GM19372 (cell line): ENCODE measurements at regions not wholly inside any gene's neighbourhood (a gene's known extent, or its start where the extent isn't known, plus 50 kb on each side); places are given as distances from the start of the nearest gene placed in this dataset.

ENCODE experiments used
- ATAC-seq: cut with Tn5 transposase; IDR thresholded peaks from one replicate; pipeline ENCODE4 v1.9.1; 2021; ENCODE audit warnings: mild to moderate bottlenecking, low read depth, moderate library complexity; ENCODE audit not compliant: unreplicated experiment

DNA sequence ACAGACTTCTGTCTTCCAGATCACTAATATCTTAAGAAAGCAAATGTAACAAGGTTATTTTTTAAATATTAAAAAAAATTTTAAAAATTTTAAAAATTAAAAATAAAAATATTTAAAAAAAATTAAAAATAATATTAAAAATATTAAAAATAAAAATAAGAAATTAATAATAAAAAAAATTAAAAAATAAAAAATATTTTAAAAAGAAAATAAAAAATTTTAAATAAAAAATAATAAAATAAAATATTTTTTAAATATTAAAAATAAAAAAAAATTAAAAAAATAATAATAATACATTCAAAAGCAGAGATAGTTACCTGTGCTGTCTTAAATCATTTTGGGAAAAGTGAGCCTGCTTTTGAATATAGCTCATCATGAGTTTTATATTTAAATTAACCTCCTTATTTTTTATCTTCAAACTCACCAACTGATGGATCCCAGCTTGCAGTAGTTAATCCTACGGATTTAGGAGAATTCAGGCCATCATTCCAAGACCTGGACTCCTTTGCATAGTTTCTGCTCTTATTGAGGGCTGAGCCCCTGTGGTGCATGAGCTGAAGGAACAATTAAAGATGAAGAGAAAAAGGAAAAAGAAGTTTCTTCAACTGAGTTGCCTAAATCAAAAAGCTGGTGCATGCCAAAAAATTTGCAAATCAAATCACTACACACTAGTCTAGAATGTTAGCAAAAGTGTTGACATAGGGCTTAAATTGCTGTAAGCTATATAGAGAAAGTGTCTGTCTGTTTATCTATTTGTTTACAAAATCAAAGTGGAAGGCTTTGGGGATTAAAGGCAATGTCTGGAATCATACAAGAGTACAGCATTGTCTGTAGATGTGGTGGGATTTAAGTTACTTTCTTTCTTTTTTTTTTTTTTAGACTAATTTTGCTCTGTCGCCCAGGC is 50.5 kb upstream of the ZNF438 start:
- ATAC-seq, result no peak

DNA sequence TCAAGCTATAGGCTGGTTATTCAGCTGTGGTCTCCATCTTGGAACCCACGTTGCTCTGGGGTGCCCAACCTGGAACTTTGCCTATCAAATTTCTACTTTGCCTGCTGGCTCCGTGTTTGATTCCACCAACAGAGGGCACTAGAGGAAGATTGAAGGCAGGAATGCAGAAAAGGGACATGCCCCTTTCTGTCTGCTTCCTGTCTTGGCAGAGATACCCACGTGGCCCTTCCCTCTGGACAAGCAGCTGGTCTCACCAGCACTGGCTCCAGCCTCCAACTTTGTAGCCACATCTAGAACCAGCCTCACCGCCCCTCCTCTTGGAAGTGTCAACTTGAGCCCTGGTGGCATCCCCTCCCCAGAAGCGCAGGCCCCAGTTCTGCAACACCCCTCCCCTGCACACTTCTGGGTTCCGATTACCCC is 52.1 kb upstream of the ZNF438 start:
- ATAC-seq, result no peak

DNA sequence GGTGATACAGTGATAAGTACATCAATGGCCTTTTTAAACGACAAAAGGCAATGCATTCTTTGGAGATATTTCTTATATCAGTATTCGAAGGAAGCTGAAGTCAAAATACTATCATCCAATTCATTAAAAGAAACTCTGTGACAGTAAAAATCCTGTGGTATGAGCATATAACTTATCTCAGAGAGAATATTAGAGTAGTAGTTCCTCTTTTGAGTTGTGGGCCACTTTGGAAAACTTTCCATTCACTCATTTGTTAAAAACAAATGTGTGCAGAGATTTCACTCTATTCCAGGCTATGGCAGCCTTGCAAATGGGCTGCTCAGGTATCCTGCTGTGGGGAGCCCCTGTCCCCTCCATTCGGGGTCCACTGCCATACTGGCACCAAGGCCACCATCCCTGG is 55.3 kb upstream of the ZNF438 start:
- ATAC-seq, result no peak

DNA sequence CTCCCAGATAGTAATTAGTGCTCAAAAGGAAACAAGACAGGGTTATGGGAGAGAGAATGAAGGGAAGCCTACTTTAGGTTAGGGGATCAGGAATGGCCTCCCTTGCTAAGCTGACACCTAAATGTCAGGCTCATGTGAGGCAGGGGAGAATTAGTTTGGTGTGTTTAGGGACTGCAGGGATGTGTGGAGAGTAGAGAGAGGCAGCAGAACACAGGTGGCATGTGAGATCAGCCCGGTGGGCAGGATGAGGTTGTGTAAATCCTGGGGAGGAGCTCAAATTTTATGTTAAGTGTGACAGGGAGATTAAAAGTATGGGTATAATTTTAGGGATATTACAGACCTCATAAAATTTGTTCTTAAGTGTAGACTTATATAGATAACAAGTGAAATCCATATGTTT is 56.2 kb upstream of the ZNF438 start:
- no peak for ATAC-seq

DNA sequence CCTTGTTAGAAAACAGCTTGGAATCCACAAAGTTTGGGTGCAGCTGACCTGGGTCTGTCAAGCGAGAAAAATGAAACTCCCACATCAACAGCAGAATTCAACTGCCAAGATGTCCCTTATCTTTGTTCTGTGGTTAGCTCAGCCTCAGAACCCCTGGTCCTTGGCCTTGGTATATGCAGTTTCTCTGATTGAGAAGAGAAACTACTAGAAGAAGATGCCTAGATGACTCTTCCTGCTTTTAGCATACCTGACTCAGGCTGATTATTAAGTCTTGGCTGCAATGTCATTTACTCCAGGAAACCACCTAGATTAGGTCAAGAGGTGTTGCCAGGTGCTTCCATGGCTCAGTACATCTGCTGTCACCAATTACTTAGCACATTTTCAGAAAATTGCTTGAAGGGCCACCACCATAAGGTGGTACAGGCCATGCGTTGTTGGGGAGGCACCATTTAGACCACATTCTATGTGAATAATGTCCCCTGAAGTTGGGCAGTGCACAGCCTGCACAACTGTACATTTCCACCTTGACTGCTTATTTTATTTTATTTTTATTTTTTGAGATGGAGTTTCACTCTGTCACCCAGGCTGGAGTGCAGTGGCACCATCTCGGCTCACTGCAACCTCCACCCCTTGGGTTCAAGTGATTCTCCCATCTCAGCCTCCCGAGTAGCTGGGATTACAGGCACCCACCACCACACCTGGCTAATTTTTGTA is 59.4 kb upstream of the ZNF438 start:
- no peak for ATAC-seq

DNA sequence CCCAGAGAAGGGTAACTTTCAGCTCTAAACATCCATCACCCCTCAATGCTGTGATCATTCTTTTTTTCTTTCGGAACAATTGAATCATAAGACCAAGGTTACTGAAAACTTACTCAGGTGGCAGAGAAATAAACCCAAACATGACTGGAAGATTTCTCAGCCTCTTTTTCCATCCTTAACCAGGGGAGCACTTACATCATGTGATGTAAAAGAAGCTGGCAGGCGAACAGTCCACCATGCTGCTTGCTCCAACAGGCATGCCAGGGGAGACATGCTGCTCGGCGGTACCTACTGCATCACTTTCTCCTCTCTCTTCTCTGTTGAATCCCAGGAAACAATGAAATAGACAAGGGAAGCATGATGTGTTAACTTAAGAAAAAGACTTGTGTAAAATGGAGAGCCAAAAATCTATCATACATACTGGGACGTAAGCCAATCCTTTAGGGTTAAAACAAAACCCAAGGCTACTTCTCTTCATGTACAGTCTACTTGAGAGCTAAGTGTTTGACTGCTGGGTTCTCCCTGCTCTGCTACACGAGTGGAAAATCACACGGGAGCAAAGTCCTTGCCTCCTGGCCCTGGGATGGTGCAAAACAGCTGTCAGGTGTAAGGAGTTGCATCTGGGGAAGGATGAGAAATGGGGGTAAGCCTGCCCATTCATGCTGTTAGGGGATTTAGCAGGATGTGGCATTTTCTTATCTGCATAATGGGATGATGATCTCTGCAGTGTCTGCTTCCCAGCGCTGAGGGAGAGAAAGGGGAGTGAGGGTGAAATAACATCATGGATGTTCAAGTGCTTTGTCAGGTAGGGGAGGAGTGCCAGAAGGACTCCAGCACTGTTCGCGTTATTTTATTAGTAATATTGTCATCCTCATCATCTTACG is 64.3 kb upstream of the ZNF438 start:
- no peak for ATAC-seq

DNA sequence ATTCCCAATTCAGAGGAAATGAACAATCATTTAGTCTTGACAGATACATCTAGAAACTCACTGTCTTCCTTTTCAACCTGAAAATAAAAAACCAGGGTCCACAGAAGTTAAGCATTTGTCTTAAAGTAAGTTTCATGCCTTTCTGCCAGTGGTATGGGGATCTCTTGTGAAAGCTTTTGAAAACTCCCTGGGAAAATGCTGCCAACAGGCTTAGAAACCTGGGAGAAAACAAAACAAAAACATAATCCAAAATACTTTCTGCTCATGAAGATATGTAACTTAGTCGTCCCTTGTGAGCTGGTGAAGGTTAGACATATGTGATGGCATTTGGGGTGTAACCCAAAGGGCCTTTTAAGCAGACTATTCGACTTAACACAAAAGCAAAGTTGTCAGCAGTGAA is 66.4 kb upstream of the ZNF438 start:
- no peak for ATAC-seq

DNA sequence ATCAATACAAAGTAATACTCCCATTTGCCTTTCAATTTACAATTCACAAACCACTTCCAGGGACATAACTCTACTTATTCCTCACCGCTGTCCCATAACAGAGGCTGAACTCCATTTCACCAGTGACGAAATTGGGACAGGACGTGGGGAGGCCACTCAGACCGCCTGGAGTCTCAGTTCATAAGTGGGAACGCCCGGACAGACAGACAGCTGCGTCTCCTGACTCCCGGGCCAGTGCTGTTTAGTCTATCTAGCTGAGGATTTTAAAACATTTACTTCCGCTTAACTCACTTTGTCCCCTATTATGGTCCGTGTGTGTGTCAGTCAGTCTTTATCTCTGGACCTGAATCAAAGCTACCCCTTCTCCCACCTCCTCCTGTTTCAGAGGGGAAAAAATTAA is 67.4 kb upstream of the ZNF438 start:
- no peak for ATAC-seq

DNA sequence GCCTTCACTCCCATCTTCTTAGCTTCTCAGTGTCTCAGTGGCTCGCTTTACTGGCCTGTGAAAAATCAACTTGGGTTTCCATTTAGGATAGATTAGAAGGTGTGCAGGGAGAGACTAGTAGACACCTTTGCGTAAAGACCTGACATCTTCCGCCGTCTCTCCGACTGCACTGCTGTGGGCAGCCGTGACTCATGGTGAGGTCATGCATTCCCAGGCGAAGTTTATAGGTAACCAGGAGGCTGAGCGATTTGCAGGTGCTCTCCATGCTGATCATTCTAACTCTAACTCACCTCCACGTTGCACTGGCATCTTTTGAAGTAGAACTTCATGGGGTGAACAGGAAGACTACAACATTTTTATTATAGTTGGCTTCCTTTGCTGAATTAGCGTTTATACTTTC is 68.0 kb upstream of the ZNF438 start:
- no peak for ATAC-seq

DNA sequence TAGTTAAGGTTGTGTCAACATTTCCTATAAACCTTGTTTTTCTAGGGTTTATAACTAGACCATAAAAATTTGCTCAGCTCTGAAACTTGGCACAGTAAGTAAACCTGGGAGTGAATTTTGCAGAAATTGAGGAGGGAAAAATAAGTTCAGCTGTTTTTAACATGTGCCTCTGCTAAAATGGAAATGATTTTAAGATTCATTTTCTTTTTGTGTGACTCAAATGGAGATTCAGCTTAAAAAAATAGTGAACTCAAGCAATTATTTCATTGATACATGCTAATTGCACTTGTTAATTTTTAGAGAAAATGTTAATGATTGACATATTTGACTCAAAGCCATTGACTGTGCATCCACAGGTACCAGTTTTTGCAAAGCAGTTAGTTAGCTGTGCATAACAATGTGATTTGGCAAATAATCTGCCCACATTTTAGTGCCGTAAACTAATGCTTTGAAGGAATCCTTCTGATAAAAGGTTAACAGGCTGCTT is 68.5 kb upstream of the ZNF438 start:
- ATAC-seq, result no peak

DNA sequence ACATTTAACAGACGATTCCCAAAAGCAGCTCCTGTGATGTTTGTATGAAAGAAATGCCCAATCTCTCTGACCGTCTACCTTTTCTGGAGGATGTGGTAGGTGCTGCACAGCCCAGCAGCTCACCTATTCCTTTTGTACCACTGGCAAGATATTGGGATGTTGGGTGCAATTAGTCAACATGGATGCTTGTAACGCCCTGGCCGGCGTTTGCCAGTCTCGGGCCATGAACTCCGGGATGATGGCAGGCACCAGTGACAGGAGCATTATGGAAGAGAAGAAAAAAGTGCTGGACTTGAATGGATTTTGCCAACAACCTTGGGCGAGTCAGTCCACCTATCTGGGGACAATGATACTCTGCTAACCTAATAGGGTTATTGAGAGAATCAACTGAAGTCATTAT is 69.0 kb upstream of the ZNF438 start:
- no peak for ATAC-seq

DNA sequence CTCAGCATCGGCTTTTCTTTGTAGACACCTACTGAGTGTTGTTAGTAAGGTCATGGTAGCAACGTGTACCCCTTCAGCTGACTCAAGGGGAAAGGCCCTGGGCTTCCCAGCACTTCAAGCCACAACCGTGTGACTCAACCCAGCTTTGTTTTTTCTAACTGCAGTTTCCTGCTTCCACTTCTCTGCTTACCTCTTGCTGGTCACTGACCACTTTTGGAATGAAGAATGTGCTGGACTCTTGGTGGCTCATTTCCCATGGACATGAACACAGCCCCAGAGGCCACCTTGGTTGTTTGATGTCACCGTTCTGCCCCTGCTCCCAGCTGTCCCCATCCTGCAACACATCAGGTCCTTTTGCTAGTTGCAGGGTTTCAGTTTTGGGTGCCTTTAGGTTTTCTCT is 69.5 kb upstream of the ZNF438 start:
- ATAC-seq, result no peak

DNA sequence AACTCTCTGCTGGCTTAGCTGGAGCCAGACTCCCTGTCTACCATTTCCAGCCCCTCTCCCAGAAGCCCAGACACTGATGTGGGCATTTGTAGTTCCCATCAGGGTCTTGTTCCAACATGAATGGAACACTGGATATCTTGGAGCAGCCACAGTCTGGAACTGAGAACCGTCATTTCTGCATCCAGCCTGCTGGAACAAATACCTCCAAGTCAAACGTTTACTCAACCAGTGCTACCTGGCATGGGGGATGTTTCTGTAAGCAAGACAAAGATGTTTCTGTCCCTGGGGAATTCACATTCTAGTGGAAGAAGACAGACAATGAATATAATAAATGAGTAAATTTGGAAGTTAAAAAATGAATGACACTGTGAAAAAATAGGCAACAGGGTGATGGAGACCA is 70.8 kb upstream of the ZNF438 start:
- ATAC-seq, result no peak

DNA sequence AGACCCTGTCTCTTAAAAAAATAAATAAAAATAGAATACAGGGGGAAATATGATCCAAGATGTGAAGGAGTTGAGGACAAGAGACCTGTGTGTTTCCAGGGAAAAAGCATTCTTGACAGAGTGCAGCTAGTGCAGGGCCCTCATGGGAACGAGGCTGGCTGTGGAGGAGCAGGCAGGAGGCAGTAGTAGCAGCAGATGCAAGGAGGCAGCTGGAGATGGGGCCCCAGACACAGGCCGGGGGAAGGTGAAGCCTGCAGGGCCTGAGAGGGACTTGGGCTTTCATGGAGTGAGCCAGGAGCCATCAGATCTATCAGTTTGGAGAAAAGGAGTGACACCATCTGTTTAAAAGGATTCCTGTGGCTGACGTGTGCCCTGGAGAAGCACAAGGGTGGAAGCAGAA is 71.4 kb upstream of the ZNF438 start:
- no peak for ATAC-seq

DNA sequence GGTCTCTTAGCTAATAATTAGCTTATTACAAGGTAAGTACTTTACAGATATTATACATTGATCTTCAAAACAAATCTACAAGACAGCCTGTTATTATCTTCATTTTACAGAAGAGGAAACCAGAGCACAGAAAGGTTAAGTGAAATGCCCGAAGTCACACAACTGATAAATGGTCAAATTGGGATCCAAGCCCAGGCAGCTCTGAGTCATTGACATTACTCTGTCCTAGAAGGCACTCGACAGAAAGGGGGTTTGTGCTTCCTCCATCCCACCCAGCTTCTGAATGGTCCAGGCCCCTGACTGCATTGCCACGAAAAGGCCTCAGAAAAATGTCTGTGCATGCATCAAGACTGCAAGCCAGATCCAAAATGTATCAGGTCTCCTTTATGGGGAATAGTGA is 81.3 kb upstream of the ZNF438 start:
- no peak for ATAC-seq

DNA sequence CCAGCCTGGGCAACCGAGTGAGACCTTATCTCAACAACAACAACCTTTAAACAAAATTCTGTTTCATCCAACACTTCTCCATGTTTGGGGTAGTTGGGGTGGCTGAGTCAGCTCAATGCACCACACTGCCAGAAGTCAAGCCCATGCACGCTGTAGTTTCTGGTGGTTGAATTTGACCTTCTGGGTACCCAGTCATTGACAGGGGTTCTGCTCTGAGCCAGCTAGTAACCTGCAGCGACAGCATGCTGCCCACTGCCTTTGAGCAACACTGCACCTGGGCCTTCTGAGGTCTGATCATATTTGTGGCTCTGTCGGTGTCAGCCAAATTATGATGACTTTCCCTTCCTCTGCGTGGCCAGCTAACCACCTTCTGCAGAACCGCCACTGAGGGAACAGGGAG is 84.6 kb upstream of the ZNF438 start:
- ATAC-seq, result no peak

DNA sequence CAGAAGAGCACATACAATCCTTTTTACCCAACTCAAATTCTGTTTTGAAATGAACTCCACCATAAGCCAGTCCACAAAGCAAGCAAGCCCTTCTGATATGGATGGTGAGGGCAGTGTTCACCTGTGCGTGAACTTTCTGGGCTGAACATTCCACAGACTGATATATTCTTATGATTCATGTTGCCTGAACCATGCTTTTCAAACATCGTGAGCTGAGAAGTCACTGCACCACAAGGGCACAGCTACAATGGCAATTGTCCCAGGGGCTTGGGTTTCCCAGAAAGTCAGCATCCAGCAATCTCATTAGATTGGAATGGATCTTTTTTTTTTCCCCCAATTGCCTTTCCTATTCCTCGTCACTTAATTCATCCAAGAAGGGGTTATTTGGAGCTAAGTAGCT is 86.9 kb upstream of the ZNF438 start:
- no peak for ATAC-seq

DNA sequence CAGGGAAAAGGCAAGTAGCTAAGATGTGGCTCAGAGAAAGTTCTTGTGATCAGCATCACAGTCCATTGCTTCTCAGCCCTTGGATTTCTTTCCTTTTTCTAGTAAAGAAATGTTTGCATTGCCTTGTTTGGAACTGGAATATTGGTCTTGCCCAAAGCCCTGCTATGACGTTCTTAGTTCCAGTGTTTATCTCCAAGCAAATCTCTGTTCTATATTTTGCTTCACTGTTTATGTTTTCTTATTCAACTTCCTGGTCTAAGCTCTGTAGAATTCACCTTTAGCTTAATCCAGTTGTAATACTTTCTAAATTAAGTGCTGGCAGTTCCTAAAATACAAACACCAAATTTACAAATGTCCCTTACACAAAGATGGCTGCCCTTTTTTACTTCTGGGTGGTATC is 88.7 kb upstream of the ZNF438 start:
- no peak for ATAC-seq

DNA sequence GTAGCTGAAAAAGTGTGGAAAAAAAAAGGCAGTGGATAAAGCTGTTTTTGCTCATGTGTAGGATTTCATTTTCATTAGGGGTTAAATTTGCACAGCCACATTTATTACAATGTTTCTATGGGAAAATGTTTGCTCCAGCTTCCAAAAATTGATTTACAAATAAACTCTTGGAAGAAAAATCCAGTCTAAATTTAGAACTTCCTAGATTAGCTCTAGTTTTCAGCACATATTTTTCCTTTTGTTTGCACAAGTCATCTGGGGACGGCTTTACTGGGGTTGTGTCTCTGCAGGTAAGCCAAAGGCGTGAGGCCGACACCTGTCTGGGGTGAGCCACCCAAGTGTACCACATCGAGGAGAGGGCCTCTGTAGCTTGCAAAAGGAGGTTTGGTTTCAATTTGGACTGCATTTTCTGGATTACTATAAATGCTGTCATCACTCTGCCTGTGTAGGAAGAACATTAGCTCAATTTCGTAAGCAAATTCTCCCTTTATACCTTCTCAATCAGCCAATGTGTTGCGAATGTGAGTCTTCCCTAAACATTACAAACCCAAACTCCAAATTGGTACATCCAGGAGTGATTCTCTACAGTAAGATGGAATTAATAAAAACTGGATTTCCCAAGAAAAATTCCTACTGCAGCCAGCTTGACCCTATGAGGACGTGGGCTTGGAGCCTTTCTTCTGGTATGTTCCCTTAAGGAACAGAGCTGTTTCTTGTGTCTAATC is 89.5 kb upstream of the ZNF438 start:
- ATAC-seq, result no peak
